Hypothalamus (tissue), 51 donors: ENCODE measurements at regions not wholly inside any gene's neighbourhood (a gene's known extent, or its start where the extent isn't known, plus 50 kb on each side); places are given as distances from the start of the nearest gene placed in this dataset.
A peak's percentile ranks its signal among the peaks of the same experiment; 100 is the strongest.

Experiments
- DNase-seq, 51 donors: peaks; one replicate each; lab custom pipeline; 2025; lab: John Stamatoyannopoulos, UW

- DNase-seq: no peak
Measured at GRCh38 chr10:50936335-50936734, 50.9 kb upstream of the A1CF start.

DNA sequence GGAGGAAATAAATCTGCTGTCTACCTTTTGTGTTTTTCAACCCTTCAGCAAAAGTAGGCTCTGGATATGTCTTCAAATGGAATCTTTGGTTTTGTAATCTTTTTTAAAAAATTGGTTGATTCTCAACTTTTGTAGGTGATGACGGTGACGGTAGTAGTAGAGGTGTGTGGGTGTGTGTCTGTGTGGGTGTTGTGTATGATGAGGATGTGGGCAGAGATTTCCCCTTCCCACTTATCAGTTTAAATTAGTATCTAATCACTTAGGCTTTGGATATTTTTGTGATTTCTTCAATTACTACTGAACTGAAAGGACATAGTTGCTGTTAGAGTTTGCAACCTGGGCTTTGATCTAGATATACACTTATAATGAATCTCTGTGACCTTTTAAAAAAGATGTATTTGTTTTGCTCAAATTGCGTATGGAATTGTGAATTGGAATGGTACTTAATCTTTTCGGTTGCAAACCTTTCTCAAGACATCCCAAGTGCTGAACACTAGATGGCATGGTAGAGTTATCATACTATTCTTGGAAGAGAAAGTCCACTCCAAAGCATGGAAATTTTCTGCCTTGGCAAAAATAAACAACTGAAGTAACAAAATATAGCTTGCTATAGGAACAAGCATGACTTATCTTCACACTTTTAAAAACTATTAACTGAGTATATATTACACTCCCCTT lies 51.9 kb upstream of the A1CF start:
- peak in 1 of 51 donors; percentile 1 for DNase-seq

- DNase-seq: no peak
Measured at GRCh38 chr10:50941629-50942028, 56.2 kb upstream of the A1CF start.

DNA sequence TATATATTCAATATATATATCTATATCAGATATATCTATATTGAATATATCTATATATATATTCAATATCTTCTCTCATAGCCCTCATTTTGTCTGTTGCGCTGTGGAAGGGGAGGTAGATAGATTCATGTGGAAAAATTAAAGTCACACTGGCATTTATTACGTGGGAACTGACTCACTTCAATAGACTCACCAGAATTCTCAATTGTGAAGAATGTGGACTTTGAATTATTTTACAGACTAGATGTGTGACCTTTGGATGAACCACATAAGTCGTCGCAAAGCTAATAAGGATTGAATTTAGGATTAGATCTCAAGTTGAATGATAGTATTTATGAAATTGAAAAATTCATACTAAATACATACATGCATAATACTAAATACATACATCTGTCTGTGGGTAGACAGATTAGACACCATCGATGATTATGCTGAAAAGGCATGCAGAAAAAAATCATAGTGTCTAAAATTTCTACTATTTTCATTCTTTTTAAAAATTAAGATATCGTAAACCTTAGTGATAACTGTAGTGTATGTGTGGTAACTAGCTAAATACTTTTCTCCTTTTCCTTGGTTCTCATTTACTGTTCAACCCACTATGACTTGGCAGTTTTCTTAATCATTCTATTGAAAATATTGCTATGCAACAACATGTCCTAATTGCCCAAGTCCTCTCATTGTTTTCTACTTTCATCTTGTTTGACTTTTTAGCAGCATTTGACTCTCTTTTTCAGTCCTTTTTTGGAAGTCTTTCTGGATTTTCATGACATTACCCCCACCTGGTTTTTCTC lies 61.8 kb upstream of the A1CF start:
- no peak for DNase-seq

DNA sequence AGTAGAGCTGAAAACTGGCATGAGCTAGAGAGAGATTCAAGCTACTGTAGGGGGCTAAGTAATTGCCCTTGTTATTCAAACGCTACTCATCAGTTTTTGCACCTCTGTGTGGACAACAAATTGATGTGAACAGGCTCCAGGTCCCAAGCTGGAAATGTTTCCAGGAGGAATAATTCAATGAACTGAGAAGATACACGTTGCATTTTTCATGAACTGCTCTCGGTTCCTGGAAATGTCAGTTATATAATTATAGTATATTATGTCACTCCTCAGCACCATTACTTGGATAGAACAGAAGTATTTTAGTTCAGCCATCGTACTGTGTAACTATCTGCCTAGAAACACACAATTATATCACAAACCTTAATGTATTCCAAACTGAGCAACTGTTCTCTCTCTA lies 65.9 kb upstream of the A1CF start:
- no peak for DNase-seq

DNA sequence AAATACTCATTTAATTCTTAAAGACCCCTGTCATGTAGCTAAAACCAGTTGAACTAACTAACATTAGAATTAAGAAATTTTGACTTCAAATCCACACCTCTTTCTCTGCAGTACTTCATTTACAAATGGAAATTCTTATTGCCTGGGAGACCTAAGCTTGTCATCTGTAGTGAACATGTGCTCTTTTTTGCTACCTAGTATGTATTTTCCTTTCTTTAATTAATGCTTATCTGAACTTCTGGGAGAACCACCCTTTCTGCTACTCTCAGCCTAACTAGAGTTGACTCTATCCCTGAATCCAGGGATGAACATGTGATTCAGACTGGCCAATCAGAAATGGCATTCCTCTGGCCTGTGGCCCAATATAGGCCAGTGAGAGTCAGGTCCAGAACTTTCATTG lies 75.9 kb upstream of the A1CF start:
- no peak for DNase-seq

- DNase-seq: no peak
Measured at GRCh38 chr10:50963063-50963462, 77.6 kb upstream of the A1CF start.

GRCh38 chr10:50968386-50969091 lies 83.1 kb upstream of the A1CF start:
- no peak for DNase-seq

DNA sequence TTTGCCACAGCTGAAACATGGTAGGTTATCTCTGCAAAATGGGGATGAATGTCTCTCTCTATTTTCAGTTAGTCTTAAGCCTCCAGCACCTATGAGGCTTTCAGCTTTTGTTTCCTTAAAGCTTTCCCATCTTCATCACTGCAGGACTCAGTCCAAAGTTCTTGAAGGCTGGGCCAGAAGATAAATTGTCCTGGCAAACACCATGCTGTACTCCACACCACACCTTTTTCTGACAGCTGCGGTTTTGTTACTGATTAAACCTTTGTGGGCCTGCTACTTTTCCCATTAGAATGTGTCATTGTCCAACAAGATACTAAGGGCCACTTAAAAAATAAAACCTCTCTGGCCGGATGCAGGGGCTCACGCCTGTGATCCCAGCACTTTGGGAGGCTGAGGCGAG lies 87.2 kb upstream of the A1CF start:
- no peak for DNase-seq

GRCh38 chr10:50981385-50981784 lies 92.9 kb upstream of the PRKG1 start:
- DNase-seq: no peak

DNA sequence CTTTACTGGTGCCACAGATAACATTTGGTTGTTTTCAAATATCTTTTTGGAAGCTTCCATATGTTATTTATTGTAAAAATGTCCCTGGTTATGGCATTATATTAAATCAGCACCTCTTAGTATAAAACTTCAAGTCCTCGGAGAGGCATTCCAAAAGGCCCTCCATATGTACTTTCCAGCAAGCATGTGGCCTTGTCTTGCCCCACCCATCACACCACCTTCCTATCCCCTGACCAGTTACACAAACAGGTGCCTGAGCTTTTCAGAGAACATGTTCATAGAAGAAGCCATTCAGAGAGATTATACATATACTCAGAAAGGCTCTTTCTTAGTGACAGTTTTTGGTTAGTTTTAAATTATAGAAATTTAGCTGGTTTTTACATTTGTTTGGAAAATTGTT lies 92.4 kb upstream of the PRKG1 start:
- no peak for DNase-seq

DNA sequence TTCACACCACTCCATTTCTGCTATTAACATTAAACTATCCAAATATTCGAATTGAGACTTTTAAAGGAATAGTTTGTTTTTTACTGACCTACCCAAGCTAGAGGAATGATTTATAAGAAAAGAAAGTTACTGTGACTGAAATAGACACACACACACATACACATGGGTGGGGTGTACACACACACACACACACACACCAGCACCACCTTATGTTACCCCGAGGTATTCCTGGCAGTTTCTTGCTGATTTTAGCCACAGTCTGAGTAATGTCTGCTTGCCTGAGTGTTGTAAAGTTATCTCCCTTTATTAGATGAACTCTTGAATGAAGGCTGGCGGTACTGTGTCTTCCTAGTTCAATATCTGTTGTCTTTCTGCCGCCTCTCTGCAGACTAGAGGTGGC lies 91.3 kb upstream of the PRKG1 start:
- no peak for DNase-seq

DNA sequence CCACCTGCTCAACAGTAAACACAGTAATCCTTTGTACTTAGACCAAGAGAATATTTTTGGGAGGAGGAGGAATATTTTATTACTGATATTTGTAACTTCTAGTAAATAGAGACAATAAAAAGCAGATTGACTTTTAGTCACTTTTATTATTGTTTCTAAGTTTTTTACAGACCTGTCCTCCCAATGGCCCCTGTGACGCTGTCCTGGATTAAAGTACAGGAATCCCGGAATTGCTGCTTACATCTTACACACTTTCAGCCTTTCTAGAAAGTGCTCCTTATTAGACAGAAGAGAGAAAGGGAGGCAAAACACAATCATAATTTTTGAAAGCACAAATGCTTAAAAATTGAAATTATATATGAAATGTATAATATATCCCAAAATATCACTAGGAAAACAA lies 86.4 kb upstream of the PRKG1 start:
- DNase-seq: no peak

GRCh38 chr10:50988792-50989191 lies 85.5 kb upstream of the PRKG1 start:
- no peak for DNase-seq

DNA sequence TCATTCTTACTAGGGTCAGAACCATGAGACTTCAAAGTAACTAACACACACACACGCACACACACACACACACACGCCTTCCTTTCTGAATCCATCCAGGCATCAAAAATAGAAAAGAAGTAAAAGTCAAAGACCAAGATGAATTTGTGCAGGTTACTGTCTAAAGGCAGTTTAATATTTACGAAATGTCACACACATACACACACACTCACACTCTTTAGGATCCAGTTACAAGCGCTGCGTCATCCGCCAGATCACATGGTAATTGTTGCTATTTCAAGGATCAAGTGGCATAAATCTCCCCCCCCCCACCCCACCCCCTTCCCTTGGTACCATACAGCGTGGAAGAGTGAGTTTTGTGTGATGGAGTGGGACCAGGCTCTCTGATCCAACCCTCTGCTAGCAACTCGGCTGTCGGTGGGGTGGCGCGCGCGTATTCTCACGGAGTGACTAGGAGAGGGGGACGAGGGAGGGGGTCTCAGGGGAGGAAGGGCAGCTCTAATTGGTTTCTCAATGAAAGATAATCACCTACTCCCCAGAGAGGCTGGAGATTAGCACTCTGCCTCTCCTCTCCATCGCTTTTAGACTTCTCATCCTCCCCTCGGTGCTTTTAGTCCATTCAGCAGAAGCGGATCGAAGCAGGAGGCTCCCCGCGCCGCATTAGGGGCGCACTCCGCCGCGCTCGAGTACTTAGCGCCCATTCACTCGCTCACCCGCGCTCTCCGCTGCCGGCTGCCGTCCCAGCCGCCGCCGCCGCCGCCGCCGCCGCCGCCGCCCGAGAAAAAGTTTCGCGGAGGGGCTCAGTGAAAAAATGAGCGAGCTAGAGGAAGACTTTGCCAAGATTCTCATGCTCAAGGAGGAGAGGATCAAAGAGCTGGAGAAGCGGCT lies 83.5 kb upstream of the PRKG1 start:
- DNase-seq: peak in 1 of 51 donors; percentile 7

GRCh38 chr10:50991456-50992355 lies 82.6 kb upstream of the PRKG1 start:
- DNase-seq: peak in 2 of 51 donors; percentile 2 to 6

DNA sequence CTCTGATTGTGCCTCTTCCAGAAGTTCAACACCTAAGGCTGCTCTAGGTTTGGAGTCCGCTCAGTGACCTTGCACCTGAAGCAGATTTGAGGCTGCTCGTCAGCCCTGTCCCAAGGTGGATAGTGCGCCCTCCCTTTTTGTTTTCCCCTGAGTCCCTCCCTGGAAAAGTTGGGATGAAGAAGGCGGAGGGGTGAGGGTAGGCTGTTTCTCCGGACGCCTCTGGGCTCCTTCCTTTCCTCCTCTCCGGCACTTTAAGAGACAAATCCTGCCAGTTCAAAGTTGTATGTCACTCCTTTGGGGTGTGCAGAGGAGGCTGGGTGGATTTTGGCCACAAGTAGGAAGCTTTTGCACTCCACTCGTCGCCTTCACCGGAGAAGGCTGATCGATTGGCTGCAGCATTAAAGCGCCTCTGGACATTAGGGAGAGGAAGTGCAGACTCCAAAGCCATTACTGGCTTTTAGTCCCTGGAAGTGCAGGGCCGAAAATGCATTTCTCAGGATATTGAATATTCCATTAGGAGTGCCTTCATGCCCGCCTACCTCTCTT lies 81.9 kb upstream of the PRKG1 start:
- no peak for DNase-seq

GRCh38 chr10:50992972-50993766 lies 81.1 kb upstream of the PRKG1 start:
- no peak for DNase-seq
